ENCODE measurements at regions not wholly inside any gene's neighbourhood (a gene's known extent, or its start where the extent isn't known, plus 50 kb on each side); places are given as distances from the start of the nearest gene placed in this dataset.

DNA sequence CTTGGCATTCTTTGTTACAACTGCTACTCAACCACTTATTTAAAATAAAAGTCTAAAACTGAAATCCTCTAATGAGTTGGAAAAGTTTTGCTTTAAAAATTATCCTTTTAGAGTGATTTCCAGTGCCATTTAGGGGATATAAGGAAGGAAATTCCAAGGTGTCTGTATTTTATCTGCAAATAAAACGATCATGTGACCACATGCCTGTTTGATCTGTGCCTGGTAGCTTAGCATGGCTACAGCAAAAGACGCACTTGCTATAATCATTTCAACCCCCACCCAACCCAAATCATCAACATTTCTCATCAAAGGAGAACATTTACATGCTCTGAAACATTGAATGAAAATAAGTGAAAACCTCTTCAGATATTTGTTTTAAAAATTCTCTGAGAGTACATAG, 615.1 kb downstream of the IRS1 start:
- Mint-ChIP-seq H3K9me3 (ENCODE audit: unreplicated experiment) (no peaks in the 10 kb centered on the region), H3K36me3 (ENCODE audit: low read depth, unreplicated experiment) (no peaks in the 10 kb centered on the region), H3K27ac (ENCODE audit: unreplicated experiment) (no peak overlapping the region), H3K4me1 (ENCODE audit: unreplicated experiment) (no peaks in the 10 kb centered on the region), H3K4me3 (ENCODE audit: unreplicated experiment) (no peak overlapping the region), H3K27me3 (ENCODE audit: unreplicated experiment) (no peaks in the 10 kb centered on the region)
- DNase-seq (ENCODE audit: low spot score): no peak
- TF ChIP-seq, protein P1, sequence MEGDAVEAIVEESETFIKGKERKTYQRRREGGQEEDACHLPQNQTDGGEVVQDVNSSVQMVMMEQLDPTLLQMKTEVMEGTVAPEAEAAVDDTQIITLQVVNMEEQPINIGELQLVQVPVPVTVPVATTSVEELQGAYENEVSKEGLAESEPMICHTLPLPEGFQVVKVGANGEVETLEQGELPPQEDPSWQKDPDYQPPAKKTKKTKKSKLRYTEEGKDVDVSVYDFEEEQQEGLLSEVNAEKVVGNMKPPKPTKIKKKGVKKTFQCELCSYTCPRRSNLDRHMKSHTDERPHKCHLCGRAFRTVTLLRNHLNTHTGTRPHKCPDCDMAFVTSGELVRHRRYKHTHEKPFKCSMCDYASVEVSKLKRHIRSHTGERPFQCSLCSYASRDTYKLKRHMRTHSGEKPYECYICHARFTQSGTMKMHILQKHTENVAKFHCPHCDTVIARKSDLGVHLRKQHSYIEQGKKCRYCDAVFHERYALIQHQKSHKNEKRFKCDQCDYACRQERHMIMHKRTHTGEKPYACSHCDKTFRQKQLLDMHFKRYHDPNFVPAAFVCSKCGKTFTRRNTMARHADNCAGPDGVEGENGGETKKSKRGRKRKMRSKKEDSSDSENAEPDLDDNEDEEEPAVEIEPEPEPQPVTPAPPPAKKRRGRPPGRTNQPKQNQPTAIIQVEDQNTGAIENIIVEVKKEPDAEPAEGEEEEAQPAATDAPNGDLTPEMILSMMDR (IDR thresholded peaks at IDR 0.05; ENCODE audit: unreplicated experiment): no peak

DNA sequence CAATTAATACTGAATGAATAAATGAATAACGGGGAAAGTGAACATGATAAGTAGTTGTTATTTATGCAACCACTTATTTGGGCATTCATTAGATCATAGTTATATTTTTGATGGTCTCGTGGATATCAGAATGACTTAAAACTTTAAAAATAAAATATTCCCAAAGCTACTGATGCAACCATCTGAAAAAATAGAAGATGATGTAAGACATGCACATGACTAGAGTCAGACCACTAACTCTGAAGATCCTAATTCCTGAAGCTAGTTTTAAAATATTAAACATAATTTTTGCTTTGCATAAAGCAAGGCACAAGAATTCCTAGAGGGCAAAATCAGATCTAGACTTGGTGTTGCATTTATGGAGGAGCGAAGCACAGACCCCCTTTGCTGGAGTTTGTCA, 616.1 kb downstream of the IRS1 start:
- Mint-ChIP-seq H3K9me3 (ENCODE audit: unreplicated experiment) (no peaks in the 10 kb centered on the region), H3K27ac (ENCODE audit: unreplicated experiment) (no peak overlapping the region), H3K4me1 (ENCODE audit: unreplicated experiment) (no peaks in the 10 kb centered on the region), H3K36me3 (ENCODE audit: low read depth, unreplicated experiment) (no peaks in the 10 kb centered on the region), H3K4me3 (ENCODE audit: unreplicated experiment) (no peak overlapping the region), H3K27me3 (ENCODE audit: unreplicated experiment) (no peaks in the 10 kb centered on the region)
- no peak for DNase-seq (ENCODE audit: low spot score)
- TF ChIP-seq, protein P1 (IDR thresholded peaks at IDR 0.05; ENCODE audit: unreplicated experiment): no peak

DNA sequence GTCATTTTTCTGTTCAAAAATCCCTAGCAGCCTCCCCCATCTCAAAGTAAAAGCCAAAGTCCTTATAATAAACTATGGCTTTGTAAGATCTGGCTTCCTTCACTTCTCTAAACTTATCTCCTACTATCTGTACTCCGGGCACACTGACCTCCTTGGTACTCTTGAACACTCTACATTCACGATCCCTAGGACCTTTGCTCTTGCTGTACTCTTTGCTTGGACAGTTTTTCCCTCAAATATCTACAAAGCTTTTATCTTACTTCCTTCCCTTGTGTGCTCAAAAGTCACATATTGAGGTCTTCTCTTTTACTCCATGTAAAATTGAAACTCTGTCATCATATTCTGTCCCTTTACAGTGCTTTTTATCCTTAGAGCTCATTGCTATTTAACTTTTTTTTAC, 616.6 kb downstream of the IRS1 start:
- no peak for DNase-seq (ENCODE audit: low spot score)
- no peaks in the 10 kb centered on the region for H3K9me3 Mint-ChIP-seq (ENCODE audit: unreplicated experiment)
- no peak overlapping the region for H3K4me3 Mint-ChIP-seq (ENCODE audit: unreplicated experiment)

DNA sequence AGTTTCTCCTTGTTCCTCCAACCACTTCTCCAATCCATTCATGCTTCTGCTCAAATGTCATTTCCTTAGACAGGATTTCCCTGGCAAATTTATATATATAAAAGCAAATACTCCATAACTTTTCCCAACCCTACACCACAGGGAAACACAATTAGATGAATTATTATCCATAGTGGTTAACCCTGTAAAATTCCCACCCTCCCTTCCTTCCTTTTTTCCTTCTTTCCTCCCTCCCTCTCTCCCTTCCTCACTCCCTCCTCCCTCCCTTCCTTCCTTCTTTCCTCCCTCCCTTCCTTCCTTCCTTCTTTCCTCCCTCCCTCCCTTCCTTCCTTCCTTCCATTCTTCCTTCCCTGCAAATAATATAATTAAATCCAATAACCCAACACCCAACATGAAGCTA, 617.7 kb downstream of the IRS1 start:
- H3K9me3 Mint-ChIP-seq (ENCODE audit: unreplicated experiment): no peaks in the 10 kb centered on the region
- H3K27me3 Mint-ChIP-seq (ENCODE audit: unreplicated experiment): no peaks in the 10 kb centered on the region
- H3K36me3 Mint-ChIP-seq (ENCODE audit: low read depth, unreplicated experiment): no peaks in the 10 kb centered on the region
- TF ChIP-seq, protein P1 (IDR thresholded peaks at IDR 0.05; ENCODE audit: unreplicated experiment): no peak
- no peak overlapping the region for H3K27ac Mint-ChIP-seq (ENCODE audit: unreplicated experiment)
- H3K4me3 Mint-ChIP-seq (ENCODE audit: unreplicated experiment): no peak overlapping the region
- no peak for DNase-seq (ENCODE audit: low spot score)
- no peaks in the 10 kb centered on the region for H3K4me1 Mint-ChIP-seq (ENCODE audit: unreplicated experiment)

More for the DNA sequence above, 616.6 kb downstream of the IRS1 start:
- H3K27ac Mint-ChIP-seq (ENCODE audit: unreplicated experiment): no peak overlapping the region
- H3K36me3 Mint-ChIP-seq (ENCODE audit: low read depth, unreplicated experiment): no peaks in the 10 kb centered on the region
- TF ChIP-seq, protein P1 (IDR thresholded peaks at IDR 0.05; ENCODE audit: unreplicated experiment): no peak
- no peaks in the 10 kb centered on the region for H3K4me1 Mint-ChIP-seq (ENCODE audit: unreplicated experiment)
- H3K27me3 Mint-ChIP-seq (ENCODE audit: unreplicated experiment): no peaks in the 10 kb centered on the region

DNA sequence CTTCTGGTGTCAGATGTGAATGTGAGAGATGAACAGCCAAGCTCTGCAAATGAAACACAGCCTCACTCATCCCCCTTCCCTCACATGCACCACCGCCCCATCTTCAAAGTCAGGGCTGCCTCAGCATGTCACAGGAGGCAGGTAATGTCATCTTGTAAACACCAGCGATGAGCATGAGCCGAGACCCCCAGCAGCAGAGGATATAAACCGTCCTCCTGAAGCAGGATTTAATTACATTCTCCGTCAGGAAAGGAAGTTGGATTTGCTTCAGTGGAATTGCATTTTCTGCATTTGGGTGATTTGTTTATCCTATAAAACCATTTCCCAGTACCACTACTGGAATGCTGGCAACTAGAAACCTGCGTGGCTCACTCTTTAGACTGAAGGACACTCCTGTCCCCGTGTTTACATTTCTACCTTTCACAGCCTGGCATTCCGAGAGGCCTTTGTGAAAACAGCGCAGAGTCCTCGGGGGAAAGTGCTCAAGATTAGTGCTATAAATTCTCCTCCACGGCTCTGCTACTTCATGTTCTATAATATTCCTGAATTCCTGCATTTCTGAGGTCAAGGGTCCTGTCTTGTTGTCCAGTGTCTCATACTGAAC, 619.2 kb downstream of the IRS1 start:
- TF ChIP-seq, protein P1 (IDR thresholded peaks at IDR 0.05; ENCODE audit: unreplicated experiment): no peak
- Mint-ChIP-seq H3K4me1 (ENCODE audit: unreplicated experiment) (no peaks in the 10 kb centered on the region), H3K27ac (ENCODE audit: unreplicated experiment) (no peak overlapping the region), H3K4me3 (ENCODE audit: unreplicated experiment) (no peak overlapping the region), H3K27me3 (ENCODE audit: unreplicated experiment) (no peaks in the 10 kb centered on the region), H3K36me3 (ENCODE audit: low read depth, unreplicated experiment) (no peaks in the 10 kb centered on the region), H3K9me3 (ENCODE audit: unreplicated experiment) (no peaks in the 10 kb centered on the region)
- DNase-seq (ENCODE audit: low spot score): no peak

Measured in endothelial cell (in vitro differentiated cells).